ENCODE measurements at regions not wholly inside any gene's neighbourhood (a gene's known extent, or its start where the extent isn't known, plus 50 kb on each side); places are given as distances from the start of the nearest gene placed in this dataset.

- no peaks in the 10 kb centered on the region for H3K9me3 ChIP-seq
- TF ChIP-seq, protein P1, sequence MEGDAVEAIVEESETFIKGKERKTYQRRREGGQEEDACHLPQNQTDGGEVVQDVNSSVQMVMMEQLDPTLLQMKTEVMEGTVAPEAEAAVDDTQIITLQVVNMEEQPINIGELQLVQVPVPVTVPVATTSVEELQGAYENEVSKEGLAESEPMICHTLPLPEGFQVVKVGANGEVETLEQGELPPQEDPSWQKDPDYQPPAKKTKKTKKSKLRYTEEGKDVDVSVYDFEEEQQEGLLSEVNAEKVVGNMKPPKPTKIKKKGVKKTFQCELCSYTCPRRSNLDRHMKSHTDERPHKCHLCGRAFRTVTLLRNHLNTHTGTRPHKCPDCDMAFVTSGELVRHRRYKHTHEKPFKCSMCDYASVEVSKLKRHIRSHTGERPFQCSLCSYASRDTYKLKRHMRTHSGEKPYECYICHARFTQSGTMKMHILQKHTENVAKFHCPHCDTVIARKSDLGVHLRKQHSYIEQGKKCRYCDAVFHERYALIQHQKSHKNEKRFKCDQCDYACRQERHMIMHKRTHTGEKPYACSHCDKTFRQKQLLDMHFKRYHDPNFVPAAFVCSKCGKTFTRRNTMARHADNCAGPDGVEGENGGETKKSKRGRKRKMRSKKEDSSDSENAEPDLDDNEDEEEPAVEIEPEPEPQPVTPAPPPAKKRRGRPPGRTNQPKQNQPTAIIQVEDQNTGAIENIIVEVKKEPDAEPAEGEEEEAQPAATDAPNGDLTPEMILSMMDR (IDR thresholded peaks at IDR 0.05; ENCODE audit: insufficient read depth in 1 of 2, low read depth in 1 of 2, low read length in 1 of 2, severe bottlenecking in 1 of 2, unreplicated experiment in 1 of 2): no peak
- CTCF ChIA-PET: no interaction called here
- H3K27me3 Mint-ChIP-seq (ENCODE audit: insufficient read depth, unreplicated experiment): peaks cover 11% of the 10 kb centered on the region
- no TSS peak for BruUV-seq (replicated peaks)
- POLR2A ChIA-PET: no interaction called here
- no peaks in the 10 kb centered on the region for H3K4me1 Mint-ChIP-seq (ENCODE audit: low read depth, unreplicated experiment)
- no peak overlapping the region for H3K4me3 Mint-ChIP-seq (ENCODE audit: unreplicated experiment)
- peaks cover 11% of the 10 kb centered on the region for H3K9me3 Mint-ChIP-seq (ENCODE audit: unreplicated experiment)
- H3K4me1 ChIP-seq: no peaks in the 10 kb centered on the region
- H3K27me3 ChIP-seq (replicated peaks; ENCODE audit: control insufficient read depth, insufficient read depth, low read length): no peaks in the 10 kb centered on the region
- H3K4me3 ChIP-seq (ENCODE audit: low read depth, low read length): no peak overlapping the region
- H3K36me3 ChIP-seq (ENCODE audit: control insufficient read depth, insufficient read depth, low read length): no peaks in the 10 kb centered on the region
- no peak overlapping the region for H3K27ac Mint-ChIP-seq (ENCODE audit: unreplicated experiment)
- H3K36me3 Mint-ChIP-seq (ENCODE audit: insufficient read depth, unreplicated experiment): no peaks in the 10 kb centered on the region
- intact Hi-C loops (cut with micrococcal nuclease; ENCODE audit: unreplicated experiment): no loop called here
- no peak for DNase-seq
These were observed 269.9 kb downstream of the DMRT2 start for GRCh38 chr9:1320051-1320557.

DNA sequence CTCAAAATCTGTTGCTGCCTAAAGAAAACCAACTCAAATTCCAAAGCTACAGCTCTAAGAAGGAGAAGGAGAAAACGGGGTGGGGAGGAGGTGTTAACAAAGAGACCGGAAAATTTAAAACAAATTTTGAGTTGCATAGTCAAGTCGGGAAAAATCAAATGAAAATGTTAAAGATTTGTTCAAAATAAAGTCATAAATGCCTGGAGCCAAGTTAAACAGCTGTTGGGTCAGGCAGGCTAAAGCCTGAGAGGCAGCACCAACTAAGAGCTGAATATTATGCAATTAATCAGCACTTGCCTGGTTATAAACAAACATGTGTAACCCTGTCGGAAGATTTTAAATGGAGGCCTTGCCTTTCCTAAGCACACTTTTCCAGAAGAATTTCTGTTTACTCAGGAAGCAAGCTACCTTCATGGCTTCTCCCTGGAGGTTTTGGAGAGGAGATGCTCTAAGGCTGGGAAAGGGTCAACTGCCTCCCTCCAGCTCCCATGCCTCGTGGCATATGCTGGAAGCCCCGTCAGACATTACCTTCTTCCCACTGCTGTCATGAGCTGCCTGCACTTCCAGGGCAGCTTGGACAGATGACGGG lies 270.5 kb downstream of the DMRT2 start:
- no peaks in the 10 kb centered on the region for H3K27me3 ChIP-seq (replicated peaks; ENCODE audit: control insufficient read depth, insufficient read depth, low read length)
- H3K4me3 ChIP-seq (ENCODE audit: low read depth, low read length): no peak overlapping the region
- Mint-ChIP-seq H3K9me3 (ENCODE audit: unreplicated experiment) (peaks cover 11% of the 10 kb centered on the region), H3K4me3 (ENCODE audit: unreplicated experiment) (no peak overlapping the region), H3K4me1 (ENCODE audit: low read depth, unreplicated experiment) (no peaks in the 10 kb centered on the region), H3K27me3 (ENCODE audit: insufficient read depth, unreplicated experiment) (peaks cover 11% of the 10 kb centered on the region), H3K27ac (ENCODE audit: unreplicated experiment) (no peak overlapping the region), H3K36me3 (ENCODE audit: insufficient read depth, unreplicated experiment) (no peaks in the 10 kb centered on the region)
- intact Hi-C loops (cut with micrococcal nuclease; ENCODE audit: unreplicated experiment): no loop called here
- no peaks in the 10 kb centered on the region for H3K36me3 ChIP-seq (ENCODE audit: control insufficient read depth, insufficient read depth, low read length)
- POLR2A ChIA-PET: no interaction called here
- CTCF ChIA-PET: interaction anchor here (0.5 kb wide), 1 partner anchor 412 kb away, joined by 3 read pairs; no protein-coding TSS in a partner anchor
- no peak for DNase-seq
- no peaks in the 10 kb centered on the region for H3K4me1 ChIP-seq
- BruUV-seq (replicated peaks): no TSS peak
- TF ChIP-seq, protein P1 (IDR thresholded peaks at IDR 0.05; ENCODE audit: insufficient read depth in 1 of 2, low read depth in 1 of 2, low read length in 1 of 2, severe bottlenecking in 1 of 2, unreplicated experiment in 1 of 2): no peak
- H3K9me3 ChIP-seq: no peaks in the 10 kb centered on the region

- H3K36me3 ChIP-seq (ENCODE audit: control insufficient read depth, insufficient read depth, low read length): no peaks in the 10 kb centered on the region
- Mint-ChIP-seq H3K27ac (ENCODE audit: unreplicated experiment) (no peak overlapping the region), H3K9me3 (ENCODE audit: unreplicated experiment) (no peaks in the 10 kb centered on the region), H3K4me3 (ENCODE audit: unreplicated experiment) (no peak overlapping the region), H3K36me3 (ENCODE audit: insufficient read depth, unreplicated experiment) (no peaks in the 10 kb centered on the region), H3K27me3 (ENCODE audit: insufficient read depth, unreplicated experiment) (peaks cover 4% of the 10 kb centered on the region), H3K4me1 (ENCODE audit: low read depth, unreplicated experiment) (no peaks in the 10 kb centered on the region)
- no peaks in the 10 kb centered on the region for H3K9me3 ChIP-seq
- no peaks in the 10 kb centered on the region for H3K27me3 ChIP-seq (replicated peaks; ENCODE audit: control insufficient read depth, insufficient read depth, low read length)
- ChIA-PET POLR2A (no interaction called here), CTCF (no interaction called here)
- H3K4me3 ChIP-seq (ENCODE audit: low read depth, low read length): no peak overlapping the region
- no peak for DNase-seq
- TF ChIP-seq, protein P1 (IDR thresholded peaks at IDR 0.05; ENCODE audit: insufficient read depth in 1 of 2, low read depth in 1 of 2, low read length in 1 of 2, severe bottlenecking in 1 of 2, unreplicated experiment in 1 of 2): no peak
- intact Hi-C loops (cut with micrococcal nuclease; ENCODE audit: unreplicated experiment): no loop called here
- H3K4me1 ChIP-seq: no peaks in the 10 kb centered on the region
- no TSS peak for BruUV-seq (replicated peaks)
These were observed 277.3 kb downstream of the DMRT2 start for GRCh38 chr9:1327467-1327866.

Data from Caco-2 (cell line).